Heart left ventricle (tissue), 16 donors: ENCODE measurements at regions not wholly inside any gene's neighbourhood (a gene's known extent, or its start where the extent isn't known, plus 50 kb on each side); places are given as distances from the start of the nearest gene placed in this dataset.

Source experiments
- ATAC-seq, 4 donors: fragments of 200-7000 bp; cut with Tn5 transposase; one replicate each; pipeline ENCODE4 v1.9.1; 2020 to 2022; ENCODE audit warnings: moderate library complexity in 4 of 4, mild to moderate bottlenecking in 3 of 4, moderate number of reproducible peaks in 1 of 4
- DNase-seq, 5 donors: peaks; one replicate each; pipeline ENCODE4 v3.0.0-alpha.2; 2020
- H3K27ac ChIP-seq, 12 donors: fragments of 200-600 bp; sonication (generic) in 4 of 12; one replicate each; pipeline versions ENCODE4 v1.5.0 to v1.8.0; 2016 to 2022; ENCODE audit warnings: mild to moderate bottlenecking in 2 of 12
- H3K27me3 ChIP-seq, 9 donors: fragments of 200-600 bp; sonication (generic) in 2 of 9; one replicate each; pipeline versions ENCODE4 v1.5.1 to v1.8.0; 2016 to 2022; ENCODE audit warnings: mild to moderate bottlenecking in 3 of 9
- H3K36me3 ChIP-seq, 9 donors: fragments of 200-600 bp; sonication (generic) in 2 of 9; one replicate each; pipeline versions ENCODE4 v1.5.0 to v1.8.0; 2018 to 2022; ENCODE audit warnings: mild to moderate bottlenecking in 2 of 9
- H3K4me1 ChIP-seq, 12 donors: fragments of 200-600 bp; sonication (generic) in 4 of 12; one replicate each; pipeline versions ENCODE4 v1.5.0 to v1.8.0; 2016 to 2022; ENCODE audit warnings: mild to moderate bottlenecking in 3 of 12
- H3K4me3 ChIP-seq, 12 donors: fragments of 200-600 bp; sonication (generic) in 4 of 12; one replicate each; pipeline versions ENCODE4 v1.5.0 to v1.8.0; 2017 to 2022; ENCODE audit warnings: mild to moderate bottlenecking in 9 of 12, moderate library complexity in 4 of 12
- H3K9me3 ChIP-seq, 12 donors: fragments of 200-600 bp; sonication (generic) in 4 of 12; one replicate each; pipeline versions ENCODE4 v1.5.0 to v1.8.0; 2016 to 2022; ENCODE audit warnings: mild to moderate bottlenecking in 1 of 12
- CTCF ChIP-seq, 12 donors: fragments of 200-600 bp; sonication (generic) in 4 of 12; IDR thresholded peaks; one replicate each; pipeline versions ENCODE4 v1.5.0 to v1.8.0; 2018 to 2022; ENCODE audit warnings: antibody characterized with exemption in 12 of 12, mild to moderate bottlenecking in 5 of 12
- POLR2A ChIP-seq, 2 donors: fragments of 450-650 bp; IDR thresholded peaks; one replicate each; pipeline ENCODE4 v1.6.1; 2017; ENCODE audit warnings: antibody characterized with exemption in 2 of 2, mild to moderate bottlenecking in 2 of 2, moderate library complexity in 2 of 2
- WGBS, 4 donors: extraction: QIAGEN DNeasy Blood & Tissue Kit in 2 of 4; methylation state at CpG; one replicate each; pipeline versions ENCODE4 v1.1.5 to v1.1.7; 2013 to 2018; 5-methylcytosine and 5-hydroxymethylcytosine counted together
- intact Hi-C, 10 donors: fragments of 100-400 bp; cut with DNase I; formaldehyde crosslinking; loops; one replicate each; pipeline versions ENCODE4 v1.11.1 to v1.14.2; 2022
- donor health status: ischemic (EF 13 %, LVEDD 7.1; RV severe dilation, severe dysfunction).
- donor health status: healthy with polysubstance abuse.
- donor health status: DM: no; HTN: yes; CAD: no.
- donor health status: DM: no; HTN: no; CAD: no.
- donor health status: ischemic (EF 25% LVEDD 6.9; RV normal size, moderate dysfunction).
- donor health status: ischemic (EF 25% LVEDD 5.7; RV mildly dilated, moderate dysfunction).
- donor health status: healthy.
- donor health status: DM: yes; HTN: yes; CAD: no.
- donor health status: ischemic (EF 35%, LVEDD 5.7; RV mildly dilated, moderate dysfunction).
- donor health status: nonischemic (EF 11% LVEDD 7.7; RV severe dilation, severe dysfunction).
- donor health status: DM: yes; HTN: yes; CAD: no.
- donor health status: PGD.
- donor health status: ischemic (EF 29% LVEDD 5.4; RV normal size, mild dysfunction).
- donor health status: nonischemic (EF 23%, LVEDD 6.1; RV moderate dilation, normal function).

GRCh38 chr3:19798324-19798723 lies 135.7 kb downstream of the EFHB start:
- H3K27ac ChIP-seq: no peak overlapping the region
- ATAC-seq (no peak), DNase-seq (no peak)
- no peaks in the 10 kb centered on the region for H3K27me3 ChIP-seq
- peaks cover 0 to 39% (median 16%) of the 10 kb centered on the region in 12 donors for H3K9me3 ChIP-seq
- H3K4me3 ChIP-seq: no peak overlapping the region
- H3K36me3 ChIP-seq: no peaks in the 10 kb centered on the region
- no peaks in the 10 kb centered on the region for H3K4me1 ChIP-seq
- intact Hi-C loops: no loop called here
- TF ChIP-seq CTCF (IDR thresholded peaks at IDR 0.05): no peak
- no peak for TF ChIP-seq POLR2A (IDR thresholded peaks at IDR 0.05)
- 63 to 71% (median 67%) methylated on average over 2 of the region's 2 CpGs for WGBS, 4 donors

GRCh38 chr3:19792388-19792787 lies 141.6 kb downstream of the EFHB start:
- no peaks in the 10 kb centered on the region for H3K9me3 ChIP-seq
- WGBS, 4 donors: 90 to 93% (median 92%) methylated on average over 4 of the region's 4 CpGs
- no peaks in the 10 kb centered on the region for H3K36me3 ChIP-seq
- peaks cover 0 to 6% (median 0%) of the 10 kb centered on the region in 9 donors for H3K27me3 ChIP-seq
- no peak overlapping the region for H3K27ac ChIP-seq
- TF ChIP-seq POLR2A (IDR thresholded peaks at IDR 0.05): no peak
- TF ChIP-seq CTCF (IDR thresholded peaks at IDR 0.05): no peak
- H3K4me1 ChIP-seq: no peaks in the 10 kb centered on the region
- no peak overlapping the region for H3K4me3 ChIP-seq
- intact Hi-C loops: no loop called here
- ATAC-seq (no peak), DNase-seq (no peak)

DNA sequence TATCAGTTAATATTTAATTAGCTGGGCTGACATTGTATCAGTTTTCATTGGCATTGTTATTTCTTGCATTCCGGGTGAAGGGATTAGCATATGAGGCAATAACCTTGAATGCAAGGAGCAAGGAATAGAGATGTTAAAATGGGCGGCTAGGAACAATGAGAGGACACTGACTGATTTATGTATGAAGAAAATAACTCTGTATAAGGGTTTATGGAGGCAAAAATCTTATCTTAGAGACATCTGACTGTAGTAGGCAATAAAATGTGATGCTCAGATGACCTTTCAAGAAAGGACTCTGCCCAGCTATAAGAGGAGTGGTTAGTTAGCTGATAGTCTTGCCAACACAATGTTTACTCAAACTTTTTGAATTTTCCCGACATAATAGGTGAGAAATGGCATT lies 158.3 kb downstream of the EFHB start:
- intact Hi-C loops: no loop called here
- ATAC-seq (no peak), DNase-seq (no peak)
- Histone ChIP-seq H3K36me3 (no peaks in the 10 kb centered on the region), H3K27me3 (no peaks in the 10 kb centered on the region), H3K4me1 (no peaks in the 10 kb centered on the region), H3K27ac (no peak overlapping the region), H3K9me3 (no peaks in the 10 kb centered on the region), H3K4me3 (no peak overlapping the region)
- TF ChIP-seq POLR2A (IDR thresholded peaks at IDR 0.05): no peak
- TF ChIP-seq CTCF (IDR thresholded peaks at IDR 0.05): no peak
- 59 to 69% (median 65%) methylated on average over 3 of the region's 3 CpGs for WGBS, 4 donors

GRCh38 chr3:19769694-19770093 lies 164.3 kb downstream of the EFHB start:
- no peak for ATAC-seq
- intact Hi-C loops: no loop called here
- H3K27ac ChIP-seq: no peak overlapping the region
- TF ChIP-seq POLR2A (IDR thresholded peaks at IDR 0.05) (no peak), CTCF (IDR thresholded peaks at IDR 0.05) (no peak)
- H3K27me3 ChIP-seq: no peaks in the 10 kb centered on the region
- no peak for DNase-seq
- H3K4me3 ChIP-seq: no peak overlapping the region
- H3K4me1 ChIP-seq: no peaks in the 10 kb centered on the region
- no peaks in the 10 kb centered on the region for H3K36me3 ChIP-seq
- 67 to 72% (median 69%) methylated on average over 4 of the region's 4 CpGs for WGBS, 4 donors
- no peaks in the 10 kb centered on the region for H3K9me3 ChIP-seq
